ENCODE measurements at regions not wholly inside any gene's neighbourhood (a gene's known extent, or its start where the extent isn't known, plus 50 kb on each side); places are given as distances from the start of the nearest gene placed in this dataset.
"Not testable (repeated sequence)": the region's sequence is repeated elsewhere in the genome, so short reads cannot be mapped to it uniquely, and the experiment has no call there.

GRCh38 chr6:15017261-15017660 is 228.6 kb upstream of the JARID2 start:
- no peak for DNase-seq (ENCODE audit: low spot score)
- Histone ChIP-seq H3K4me3 (ENCODE audit: severe bottlenecking) (no peak overlapping the region), H3K36me3 (ENCODE audit: low read depth) (no peaks in the 10 kb centered on the region), H3K4me1 (ENCODE audit: insufficient read depth, poor library complexity, severe bottlenecking) (no peaks in the 10 kb centered on the region), H3K9me3 (ENCODE audit: severe bottlenecking) (no peaks in the 10 kb centered on the region), H3K27ac (ENCODE audit: poor library complexity, severe bottlenecking) (no peak overlapping the region), H3K27me3 (ENCODE audit: insufficient read depth, poor library complexity, severe bottlenecking) (no peaks in the 10 kb centered on the region)
- ATAC-seq (ENCODE audit: low read depth): no peak
- TF ChIP-seq CTCF (IDR thresholded peaks at IDR 0.05; ENCODE audit: poor library complexity, severe bottlenecking): no peak

GRCh38 chr6:15017803-15018202 is 228.1 kb upstream of the JARID2 start:
- H3K27ac ChIP-seq (ENCODE audit: poor library complexity, severe bottlenecking): no peak overlapping the region
- ATAC-seq (ENCODE audit: low read depth) (no peak), DNase-seq (ENCODE audit: low spot score) (no peak)
- H3K4me1 ChIP-seq (ENCODE audit: insufficient read depth, poor library complexity, severe bottlenecking): no peaks in the 10 kb centered on the region
- TF ChIP-seq CTCF (IDR thresholded peaks at IDR 0.05; ENCODE audit: poor library complexity, severe bottlenecking): no peak
- no peak overlapping the region for H3K4me3 ChIP-seq (ENCODE audit: severe bottlenecking)
- H3K27me3 ChIP-seq (ENCODE audit: insufficient read depth, poor library complexity, severe bottlenecking): no peaks in the 10 kb centered on the region
- H3K36me3 ChIP-seq (ENCODE audit: low read depth): no peaks in the 10 kb centered on the region
- H3K9me3 ChIP-seq (ENCODE audit: severe bottlenecking): no peaks in the 10 kb centered on the region

- no peak overlapping the region for H3K27ac ChIP-seq (ENCODE audit: poor library complexity, severe bottlenecking)
- H3K4me1 ChIP-seq (ENCODE audit: insufficient read depth, poor library complexity, severe bottlenecking): no peaks in the 10 kb centered on the region
- DNase-seq (ENCODE audit: low spot score) (no peak), ATAC-seq (ENCODE audit: low read depth) (no peak)
- H3K27me3 ChIP-seq (ENCODE audit: insufficient read depth, poor library complexity, severe bottlenecking): no peaks in the 10 kb centered on the region
- H3K9me3 ChIP-seq (ENCODE audit: severe bottlenecking): no peaks in the 10 kb centered on the region
- no peak overlapping the region for H3K4me3 ChIP-seq (ENCODE audit: severe bottlenecking)
- TF ChIP-seq CTCF (IDR thresholded peaks at IDR 0.05; ENCODE audit: poor library complexity, severe bottlenecking): no peak
- no peaks in the 10 kb centered on the region for H3K36me3 ChIP-seq (ENCODE audit: low read depth)
Measured at GRCh38 chr6:15020119-15020770, 225.6 kb upstream of the JARID2 start.

- H3K4me3 ChIP-seq (ENCODE audit: severe bottlenecking): no peak overlapping the region
- no peak overlapping the region for H3K27ac ChIP-seq (ENCODE audit: poor library complexity, severe bottlenecking)
- ATAC-seq (ENCODE audit: low read depth) (no peak), DNase-seq (ENCODE audit: low spot score) (no peak)
- H3K36me3 ChIP-seq (ENCODE audit: low read depth): no peaks in the 10 kb centered on the region
- no peak for TF ChIP-seq CTCF (IDR thresholded peaks at IDR 0.05; ENCODE audit: poor library complexity, severe bottlenecking)
- no peaks in the 10 kb centered on the region for H3K9me3 ChIP-seq (ENCODE audit: severe bottlenecking)
- no peaks in the 10 kb centered on the region for H3K4me1 ChIP-seq (ENCODE audit: insufficient read depth, poor library complexity, severe bottlenecking)
- no peaks in the 10 kb centered on the region for H3K27me3 ChIP-seq (ENCODE audit: insufficient read depth, poor library complexity, severe bottlenecking)
Measured at GRCh38 chr6:15021074-15021473, 224.8 kb upstream of the JARID2 start.

- H3K27ac ChIP-seq (ENCODE audit: poor library complexity, severe bottlenecking); H3K27me3 ChIP-seq (ENCODE audit: insufficient read depth, poor library complexity, severe bottlenecking); H3K9me3 ChIP-seq (ENCODE audit: severe bottlenecking); DNase-seq (ENCODE audit: low spot score); H3K4me3 ChIP-seq (ENCODE audit: severe bottlenecking); H3K36me3 ChIP-seq (ENCODE audit: low read depth); ATAC-seq (ENCODE audit: low read depth); H3K4me1 ChIP-seq (ENCODE audit: insufficient read depth, poor library complexity, severe bottlenecking): not testable (repeated sequence)
Measured at GRCh38 chr6:15023018-15023417, 222.9 kb upstream of the JARID2 start.
